ENCODE measurements at regions not wholly inside any gene's neighbourhood (a gene's known extent, or its start where the extent isn't known, plus 50 kb on each side); places are given as distances from the start of the nearest gene placed in this dataset.

GRCh38 chr10:114728325-114728724 is 70.2 kb upstream of the ABLIM1 start:
- TF ChIP-seq CTCF (IDR thresholded peaks at IDR 0.05): no peak
- no peak for TF ChIP-seq EZH2 (IDR thresholded peaks at IDR 0.05; ENCODE audit: borderline replicate concordance, insufficient read depth, low read depth, low read length, poor library complexity, severe bottlenecking)
